ENCODE measurements at regions not wholly inside any gene's neighbourhood (a gene's known extent, or its start where the extent isn't known, plus 50 kb on each side); places are given as distances from the start of the nearest gene placed in this dataset.

DNA sequence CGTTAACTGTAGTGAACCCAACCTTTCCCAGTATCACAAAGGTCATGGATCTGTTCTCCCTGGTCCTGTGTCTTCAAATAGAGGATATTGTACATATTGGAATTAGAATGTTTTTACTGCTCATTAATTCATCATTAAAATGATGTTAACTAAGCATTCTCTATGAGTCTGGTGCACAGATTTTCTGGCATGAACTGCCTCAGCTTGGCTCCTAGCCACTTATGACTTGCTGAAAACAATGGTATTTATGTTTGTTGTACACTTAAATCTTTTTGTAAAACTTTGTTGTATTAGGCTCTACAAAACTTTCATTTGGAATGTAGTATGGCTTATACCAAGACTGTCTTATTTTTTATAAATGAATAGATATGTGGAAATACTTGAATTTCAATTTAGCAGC is 329.4 kb downstream of the TFEC start:
- Histone ChIP-seq H3K4me3 (ENCODE audit: low read length) (no peak overlapping the region), H3K27me3 (ENCODE audit: control insufficient read depth, insufficient read depth, low read length, poor library complexity, severe bottlenecking) (no peaks in the 10 kb centered on the region), H3K9ac (ENCODE audit: extremely low read depth, low read length, poor library complexity, severe bottlenecking) (no peak overlapping the region), H3K27ac (ENCODE audit: low read depth, low read length) (no peak overlapping the region), H3K36me3 (ENCODE audit: control insufficient read depth, insufficient read depth, low read length) (no peaks in the 10 kb centered on the region), H3K9me3 (ENCODE audit: control insufficient read depth, low read length) (no peaks in the 10 kb centered on the region), H3K4me1 (ENCODE audit: control insufficient read depth, insufficient read depth, low read length) (no peaks in the 10 kb centered on the region)
- Mint-ChIP-seq H3K27ac (no peak overlapping the region), H3K36me3 (ENCODE audit: low read depth) (no peaks in the 10 kb centered on the region), H3K27me3 (ENCODE audit: insufficient read depth) (no peaks in the 10 kb centered on the region), H3K4me1 (no peaks in the 10 kb centered on the region), H3K9me3 (no peaks in the 10 kb centered on the region), H3K4me3 (no peak overlapping the region)
- TF ChIP-seq, protein P1, sequence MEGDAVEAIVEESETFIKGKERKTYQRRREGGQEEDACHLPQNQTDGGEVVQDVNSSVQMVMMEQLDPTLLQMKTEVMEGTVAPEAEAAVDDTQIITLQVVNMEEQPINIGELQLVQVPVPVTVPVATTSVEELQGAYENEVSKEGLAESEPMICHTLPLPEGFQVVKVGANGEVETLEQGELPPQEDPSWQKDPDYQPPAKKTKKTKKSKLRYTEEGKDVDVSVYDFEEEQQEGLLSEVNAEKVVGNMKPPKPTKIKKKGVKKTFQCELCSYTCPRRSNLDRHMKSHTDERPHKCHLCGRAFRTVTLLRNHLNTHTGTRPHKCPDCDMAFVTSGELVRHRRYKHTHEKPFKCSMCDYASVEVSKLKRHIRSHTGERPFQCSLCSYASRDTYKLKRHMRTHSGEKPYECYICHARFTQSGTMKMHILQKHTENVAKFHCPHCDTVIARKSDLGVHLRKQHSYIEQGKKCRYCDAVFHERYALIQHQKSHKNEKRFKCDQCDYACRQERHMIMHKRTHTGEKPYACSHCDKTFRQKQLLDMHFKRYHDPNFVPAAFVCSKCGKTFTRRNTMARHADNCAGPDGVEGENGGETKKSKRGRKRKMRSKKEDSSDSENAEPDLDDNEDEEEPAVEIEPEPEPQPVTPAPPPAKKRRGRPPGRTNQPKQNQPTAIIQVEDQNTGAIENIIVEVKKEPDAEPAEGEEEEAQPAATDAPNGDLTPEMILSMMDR (conservative IDR thresholded peaks at IDR 0.05): no peak
- WGBS, 2 experiments (ENCODE audit: insufficient coverage in 1 of 2, insufficient read length in 1 of 2): 88% methylated on average over 1 of the region's 1 CpG; no CpG with 5 or more reads in 1 of the 2 experiments
- DNase-seq: no peak

GRCh38 chr7:115694424-115694823 is 336.1 kb downstream of the TFEC start:
- H3K36me3 Mint-ChIP-seq (ENCODE audit: low read depth): no peaks in the 10 kb centered on the region
- Histone ChIP-seq H3K36me3 (ENCODE audit: control insufficient read depth, insufficient read depth, low read length) (no peaks in the 10 kb centered on the region), H3K27me3 (ENCODE audit: control insufficient read depth, insufficient read depth, low read length, poor library complexity, severe bottlenecking) (no peaks in the 10 kb centered on the region), H3K4me3 (ENCODE audit: low read length) (no peak overlapping the region), H3K9ac (ENCODE audit: extremely low read depth, low read length, poor library complexity, severe bottlenecking) (no peak overlapping the region), H3K4me1 (ENCODE audit: control insufficient read depth, insufficient read depth, low read length) (no peaks in the 10 kb centered on the region), H3K27ac (ENCODE audit: low read depth, low read length) (no peak overlapping the region), H3K9me3 (ENCODE audit: control insufficient read depth, low read length) (no peaks in the 10 kb centered on the region)
- TF ChIP-seq, protein P1 (conservative IDR thresholded peaks at IDR 0.05): no peak
- no peak for DNase-seq
- no peaks in the 10 kb centered on the region for H3K27me3 Mint-ChIP-seq (ENCODE audit: insufficient read depth)
- H3K27ac Mint-ChIP-seq: no peak overlapping the region
- H3K9me3 Mint-ChIP-seq: no peaks in the 10 kb centered on the region
- H3K4me1 Mint-ChIP-seq: no peaks in the 10 kb centered on the region
- no peak overlapping the region for H3K4me3 Mint-ChIP-seq

DNA sequence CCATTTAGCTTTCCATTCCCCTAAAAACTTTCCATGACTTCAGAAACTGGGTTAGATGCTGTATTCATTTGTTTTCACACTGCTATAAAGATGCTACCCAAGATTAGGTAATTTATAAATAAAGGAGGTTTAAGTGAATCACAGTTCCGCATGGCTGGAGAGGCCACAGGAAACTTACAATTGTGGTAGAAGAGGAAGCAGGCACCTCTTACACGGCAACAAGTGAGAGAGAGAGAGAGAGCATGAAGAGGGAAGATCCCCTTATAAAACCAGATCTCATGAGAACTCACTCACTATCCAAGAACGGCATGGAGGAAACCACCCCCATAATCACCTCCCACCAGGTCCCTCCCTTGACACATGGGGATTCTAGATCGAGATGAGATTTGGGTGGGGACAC is 336.8 kb downstream of the TFEC start:
- DNase-seq: no peak
- Mint-ChIP-seq H3K27me3 (ENCODE audit: insufficient read depth) (no peaks in the 10 kb centered on the region), H3K4me1 (no peaks in the 10 kb centered on the region), H3K9me3 (no peaks in the 10 kb centered on the region), H3K27ac (no peak overlapping the region), H3K36me3 (ENCODE audit: low read depth) (no peaks in the 10 kb centered on the region), H3K4me3 (no peak overlapping the region)
- no peak overlapping the region for H3K27ac ChIP-seq (ENCODE audit: low read depth, low read length)
- no peaks in the 10 kb centered on the region for H3K4me1 ChIP-seq (ENCODE audit: control insufficient read depth, insufficient read depth, low read length)
- H3K9me3 ChIP-seq (ENCODE audit: control insufficient read depth, low read length): no peaks in the 10 kb centered on the region
- no peak overlapping the region for H3K4me3 ChIP-seq (ENCODE audit: low read length)
- no peaks in the 10 kb centered on the region for H3K36me3 ChIP-seq (ENCODE audit: control insufficient read depth, insufficient read depth, low read length)
- H3K9ac ChIP-seq (ENCODE audit: extremely low read depth, low read length, poor library complexity, severe bottlenecking): no peak overlapping the region
- TF ChIP-seq, protein P1 (conservative IDR thresholded peaks at IDR 0.05): no peak
- no peaks in the 10 kb centered on the region for H3K27me3 ChIP-seq (ENCODE audit: control insufficient read depth, insufficient read depth, low read length, poor library complexity, severe bottlenecking)
- 93 to 100% methylated on average over 2 to 4 of the region's 4 CpGs for WGBS, 2 experiments (ENCODE audit: insufficient coverage in 1 of 2, insufficient read length in 1 of 2)

All from endodermal cell (in vitro differentiated cells).